Adrenal gland (tissue), 9 donors: ENCODE measurements at regions not wholly inside any gene's neighbourhood (a gene's known extent, or its start where the extent isn't known, plus 50 kb on each side); places are given as distances from the start of the nearest gene placed in this dataset.

Experiments
- DNase-seq, 7 donors: peaks; one replicate each; pipeline ENCODE4 v3.0.0-alpha.2; 2019 to 2020
- H3K27ac ChIP-seq, 5 donors: fragments of 200-600 bp; sonication (generic) in 4 of 5; 1 replicate in 3 of 5; 2 replicates in 2 of 5; pipeline versions ENCODE4 v1.5.1 to v1.8.0; 2016 to 2020; ENCODE audit warnings: mild to moderate bottlenecking in 1 of 5
- H3K27me3 ChIP-seq: fragments of 200-600 bp; 2 replicates; pipeline ENCODE4 v1.8.0; 2021
- H3K36me3 ChIP-seq, 2 donors: fragments of 200-600 bp; replicated peaks in 1 of 2; 1 replicate in 1 of 2; 2 replicates in 1 of 2; pipeline versions ENCODE4 v1.5.1 to v1.8.0; 2018 to 2022
- H3K4me1 ChIP-seq, 2 donors: fragments of 200-600 bp; replicated peaks in 1 of 2; 1 replicate in 1 of 2; 2 replicates in 1 of 2; pipeline versions ENCODE4 v1.5.1 to v1.8.0; 2018 to 2021
- H3K4me3 ChIP-seq, 4 donors: fragments of 200-600 bp; sonication (generic) in 3 of 4; one replicate each; pipeline ENCODE4 v1.5.1; 2016 to 2018
- H3K9me3 ChIP-seq, 3 donors: fragments of 200-600 bp; sonication (generic) in 1 of 3; replicated peaks in 1 of 3; 1 replicate in 2 of 3; 2 replicates in 1 of 3; pipeline versions ENCODE4 v1.5.1 to v1.8.0; 2016 to 2021
- CTCF ChIP-seq, 6 experiments: fragments of 450-650 bp in 4 of 6; fragments of 200-600 bp in 2 of 6; sonication (generic) in 1 of 6; IDR thresholded peaks; 1 replicate in 5 of 6; 2 replicates in 1 of 6; pipeline versions ENCODE4 v1.5.1 to v1.8.0; 2016 to 2021; ENCODE audit warnings: antibody characterized with exemption in 6 of 6, mild to moderate bottlenecking in 2 of 6, moderate library complexity in 1 of 6
- POLR2A ChIP-seq, 2 donors: fragments of 450-650 bp; IDR thresholded peaks; one replicate each; pipeline ENCODE4 v1.6.1; 2017; ENCODE audit warnings: antibody characterized with exemption in 2 of 2, mild to moderate bottlenecking in 2 of 2, moderate library complexity in 1 of 2
- WGBS, 4 donors: extraction: QIAGEN DNeasy Blood & Tissue Kit in 2 of 4; methylation state at CpG; one replicate each; pipeline versions ENCODE4 v1.1.5 to v1.1.7; 2013 to 2017; 5-methylcytosine and 5-hydroxymethylcytosine counted together
- intact Hi-C, 2 donors: fragments of 100-400 bp; cut with DNase I; formaldehyde crosslinking; loops; one replicate each; pipeline versions ENCODE4 v1.14.1 to v1.15.0; 2022 to 2023
- donor health status: healthy with polysubstance abuse.
- donor health status: Bipolar disorder and iron deficiency.
- donor health status: DM: yes; HTN: yes; CAD: no.
- donor health status: DM: no; HTN: no; CAD: no.
- donor health status: DM: no; HTN: no; CAD: no.

- H3K27me3 ChIP-seq, result no peaks in the 10 kb centered on the region
- intact Hi-C loops, result no loop called here
- H3K9me3 ChIP-seq, result no peaks in the 10 kb centered on the region
- H3K27ac ChIP-seq, result peak overlapping the region in 3 of 5 donors; percentile 53 to 68 (median 67)
- H3K4me1 ChIP-seq, result peaks cover 0 to 7% of the 10 kb centered on the region in 2 donors
- DNase-seq, result no peak
- 88 to 94% (median 93%) methylated on average over 22 to 32 of the region's 32 CpGs for WGBS, 4 donors
- TF ChIP-seq POLR2A (IDR thresholded peaks at IDR 0.05), result no peak
- TF ChIP-seq CTCF (IDR thresholded peaks at IDR 0.05), result no peak
- no peaks in the 10 kb centered on the region for H3K36me3 ChIP-seq
- no peak overlapping the region for H3K4me3 ChIP-seq
These were observed 91.6 kb upstream of the CTDP1 start for GRCh38 chr18:79587779-79588635.

- H3K9me3 ChIP-seq, result no peaks in the 10 kb centered on the region
- peaks cover 0 to 7% of the 10 kb centered on the region in 2 donors for H3K4me1 ChIP-seq
- H3K27me3 ChIP-seq, result no peaks in the 10 kb centered on the region
- TF ChIP-seq POLR2A (IDR thresholded peaks at IDR 0.05), result peak in 1 of 2 donors; percentile 20
- TF ChIP-seq CTCF (IDR thresholded peaks at IDR 0.05), result peak in 2 of 6 experiments; percentile 13 to 26
- DNase-seq, result peak; percentile 67 to 93 (median 90)
- H3K27ac ChIP-seq, result peak overlapping the region in 4 of 5 donors; percentile 37 to 68 (median 60)
- H3K4me3 ChIP-seq, result no peak overlapping the region
- 28 to 43% (median 36%) methylated on average over 25 to 38 of the region's 38 CpGs for WGBS, 4 donors
- intact Hi-C loops, result no loop called here
- H3K36me3 ChIP-seq, result no peaks in the 10 kb centered on the region
These were observed 90.7 kb upstream of the CTDP1 start for GRCh38 chr18:79588636-79589481.

DNA sequence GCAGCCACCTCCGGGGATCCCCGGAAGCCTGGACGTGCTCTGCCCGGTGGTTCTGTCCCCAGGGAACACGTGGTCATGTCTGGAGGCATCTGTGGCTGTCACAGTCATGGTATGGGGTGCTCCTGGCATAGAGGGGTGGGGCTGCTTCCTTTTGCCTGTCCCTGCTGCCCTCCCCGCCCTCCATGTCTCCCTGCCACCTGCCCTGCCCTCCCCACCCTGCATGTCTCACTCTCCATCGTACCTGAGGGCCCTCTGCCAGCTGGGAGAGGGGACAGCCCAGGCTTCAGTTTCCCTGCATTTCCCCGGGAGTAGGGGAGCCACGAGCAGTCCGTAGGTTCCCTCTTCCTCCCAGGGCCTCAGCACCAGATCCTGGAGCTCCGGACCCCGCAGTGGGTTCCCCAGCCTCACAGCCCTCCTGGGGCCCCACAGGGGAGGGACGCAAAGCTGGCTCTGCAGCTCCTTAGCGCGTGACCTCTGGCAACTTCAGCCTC, 90.0 kb upstream of the CTDP1 start:
- no peak for DNase-seq
- no peaks in the 10 kb centered on the region for H3K36me3 ChIP-seq
- peak overlapping the region in 3 of 5 donors; percentile 37 to 68 (median 67) for H3K27ac ChIP-seq
- intact Hi-C loops, result no loop called here
- no peak overlapping the region for H3K4me3 ChIP-seq
- WGBS, 4 donors, result 68 to 73% (median 72%) methylated on average over 11 to 15 of the region's 15 CpGs
- peaks cover 0 to 7% of the 10 kb centered on the region in 2 donors for H3K4me1 ChIP-seq
- TF ChIP-seq CTCF (IDR thresholded peaks at IDR 0.05) (no peak), POLR2A (IDR thresholded peaks at IDR 0.05) (no peak)
- no peaks in the 10 kb centered on the region for H3K9me3 ChIP-seq
- H3K27me3 ChIP-seq, result no peaks in the 10 kb centered on the region
